ENCODE measurements at regions not wholly inside any gene's neighbourhood (a gene's known extent, or its start where the extent isn't known, plus 50 kb on each side); places are given as distances from the start of the nearest gene placed in this dataset.

DNA sequence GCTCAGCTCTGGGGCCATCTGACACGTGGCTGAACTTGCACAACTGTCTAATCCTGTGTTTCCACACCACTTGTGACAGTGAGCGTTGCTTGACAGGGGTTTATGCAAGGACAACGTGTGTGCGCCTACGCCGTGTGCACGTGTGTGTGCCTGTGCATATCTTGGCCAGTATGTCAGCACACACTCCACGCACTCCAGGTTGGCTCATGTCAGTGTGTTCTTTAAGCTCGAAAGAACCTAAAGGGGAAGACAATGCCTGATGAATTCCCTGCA lies 85.6 kb upstream of the SALL3 start:
- TF ChIP-seq, protein P1, sequence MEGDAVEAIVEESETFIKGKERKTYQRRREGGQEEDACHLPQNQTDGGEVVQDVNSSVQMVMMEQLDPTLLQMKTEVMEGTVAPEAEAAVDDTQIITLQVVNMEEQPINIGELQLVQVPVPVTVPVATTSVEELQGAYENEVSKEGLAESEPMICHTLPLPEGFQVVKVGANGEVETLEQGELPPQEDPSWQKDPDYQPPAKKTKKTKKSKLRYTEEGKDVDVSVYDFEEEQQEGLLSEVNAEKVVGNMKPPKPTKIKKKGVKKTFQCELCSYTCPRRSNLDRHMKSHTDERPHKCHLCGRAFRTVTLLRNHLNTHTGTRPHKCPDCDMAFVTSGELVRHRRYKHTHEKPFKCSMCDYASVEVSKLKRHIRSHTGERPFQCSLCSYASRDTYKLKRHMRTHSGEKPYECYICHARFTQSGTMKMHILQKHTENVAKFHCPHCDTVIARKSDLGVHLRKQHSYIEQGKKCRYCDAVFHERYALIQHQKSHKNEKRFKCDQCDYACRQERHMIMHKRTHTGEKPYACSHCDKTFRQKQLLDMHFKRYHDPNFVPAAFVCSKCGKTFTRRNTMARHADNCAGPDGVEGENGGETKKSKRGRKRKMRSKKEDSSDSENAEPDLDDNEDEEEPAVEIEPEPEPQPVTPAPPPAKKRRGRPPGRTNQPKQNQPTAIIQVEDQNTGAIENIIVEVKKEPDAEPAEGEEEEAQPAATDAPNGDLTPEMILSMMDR (conservative IDR thresholded peaks at IDR 0.05 in 1 of 2, IDR thresholded peaks at IDR 0.05 in 1 of 2; ENCODE audit: low read depth in 1 of 2, low read length in 2 of 2), result no peak
- no peak for TF ChIP-seq EZH2 (IDR thresholded peaks at IDR 0.05; ENCODE audit: low read length, missing control alignments)

Measured in fibroblast of lung (primary cell).